Suprapubic skin (tissue), 4 donors: ENCODE measurements at regions not wholly inside any gene's neighbourhood (a gene's known extent, or its start where the extent isn't known, plus 50 kb on each side); places are given as distances from the start of the nearest gene placed in this dataset.

Experiments used
- EP300 ChIP-seq: sonication (generic); formaldehyde crosslinking; IDR thresholded peaks from one replicate; pipeline ENCODE4 v1.6.1; 2017; ENCODE audit warnings: antibody characterized with exemption
- POLR2A ChIP-seq, 2 donors: fragments of 450-650 bp; IDR thresholded peaks; one replicate each; pipeline ENCODE4 v1.6.1; 2017; ENCODE audit warnings: antibody characterized with exemption in 2 of 2, mild to moderate bottlenecking in 2 of 2, moderate library complexity in 2 of 2
- POLR2AphosphoS5 ChIP-seq, 3 donors: sonication (generic); formaldehyde crosslinking; IDR thresholded peaks; one replicate each; pipeline ENCODE4 v1.6.1; 2017; ENCODE audit warnings: antibody characterized with exemption in 3 of 3
- TF ChIP-seq, protein P1 (sequence below), 2 donors: fragments of 200-600 bp in 1 of 2; fragments of 450-650 bp in 1 of 2; sonication (generic) in 1 of 2; IDR thresholded peaks; one replicate each; pipeline ENCODE4 v1.5.1; 2016 to 2019; ENCODE audit warnings: antibody characterized with exemption in 2 of 2, mild to moderate bottlenecking in 1 of 2, moderate library complexity in 1 of 2

DNA sequence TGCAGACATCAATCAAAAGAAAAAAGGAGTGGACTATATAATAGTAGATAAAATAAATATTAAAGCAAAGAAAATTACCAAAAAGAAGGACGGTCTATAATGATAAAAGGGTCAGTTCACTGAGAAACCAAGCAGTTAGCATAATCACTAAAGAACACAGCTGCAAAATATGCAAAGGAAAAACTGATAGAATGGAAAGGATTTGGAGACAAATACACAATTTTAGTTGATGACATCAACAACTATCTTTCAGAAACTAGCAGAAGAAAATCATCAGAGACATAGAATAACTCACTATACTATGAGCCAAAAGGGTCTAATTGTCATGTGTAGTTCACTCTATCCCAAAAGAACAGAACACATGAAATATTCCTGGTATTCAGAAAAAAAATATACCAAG, 316.4 kb upstream of the IGFBP3 start:
- TF ChIP-seq, protein P1, sequence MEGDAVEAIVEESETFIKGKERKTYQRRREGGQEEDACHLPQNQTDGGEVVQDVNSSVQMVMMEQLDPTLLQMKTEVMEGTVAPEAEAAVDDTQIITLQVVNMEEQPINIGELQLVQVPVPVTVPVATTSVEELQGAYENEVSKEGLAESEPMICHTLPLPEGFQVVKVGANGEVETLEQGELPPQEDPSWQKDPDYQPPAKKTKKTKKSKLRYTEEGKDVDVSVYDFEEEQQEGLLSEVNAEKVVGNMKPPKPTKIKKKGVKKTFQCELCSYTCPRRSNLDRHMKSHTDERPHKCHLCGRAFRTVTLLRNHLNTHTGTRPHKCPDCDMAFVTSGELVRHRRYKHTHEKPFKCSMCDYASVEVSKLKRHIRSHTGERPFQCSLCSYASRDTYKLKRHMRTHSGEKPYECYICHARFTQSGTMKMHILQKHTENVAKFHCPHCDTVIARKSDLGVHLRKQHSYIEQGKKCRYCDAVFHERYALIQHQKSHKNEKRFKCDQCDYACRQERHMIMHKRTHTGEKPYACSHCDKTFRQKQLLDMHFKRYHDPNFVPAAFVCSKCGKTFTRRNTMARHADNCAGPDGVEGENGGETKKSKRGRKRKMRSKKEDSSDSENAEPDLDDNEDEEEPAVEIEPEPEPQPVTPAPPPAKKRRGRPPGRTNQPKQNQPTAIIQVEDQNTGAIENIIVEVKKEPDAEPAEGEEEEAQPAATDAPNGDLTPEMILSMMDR (IDR thresholded peaks at IDR 0.05): no peak
- no peak for TF ChIP-seq EP300
- no peak for TF ChIP-seq POLR2A (IDR thresholded peaks at IDR 0.05)
- no peak for TF ChIP-seq POLR2AphosphoS5 (IDR thresholded peaks at IDR 0.05)
